Stimulated activated naive CD4-positive, alpha-beta T cell treated with Interleukin-2 at 50 U/mL for 16 hours (primary cell): ENCODE measurements at regions not wholly inside any gene's neighbourhood (a gene's known extent, or its start where the extent isn't known, plus 50 kb on each side); places are given as distances from the start of the nearest gene placed in this dataset.
"Not testable (repeated sequence)": the region's sequence is repeated elsewhere in the genome, so short reads cannot be mapped to it uniquely, and the experiment has no call there.

Experiments used
- DNase-seq: peaks from one replicate; lab custom pipeline; 2025; lab: John Stamatoyannopoulos, UW

- no peak for DNase-seq
Measured at GRCh38 chrX:4091046-4091760, 377.8 kb upstream of the PRKX start.

- no peak for DNase-seq
Measured at GRCh38 chrX:4059893-4060292, 346.4 kb upstream of the PRKX start.

DNA sequence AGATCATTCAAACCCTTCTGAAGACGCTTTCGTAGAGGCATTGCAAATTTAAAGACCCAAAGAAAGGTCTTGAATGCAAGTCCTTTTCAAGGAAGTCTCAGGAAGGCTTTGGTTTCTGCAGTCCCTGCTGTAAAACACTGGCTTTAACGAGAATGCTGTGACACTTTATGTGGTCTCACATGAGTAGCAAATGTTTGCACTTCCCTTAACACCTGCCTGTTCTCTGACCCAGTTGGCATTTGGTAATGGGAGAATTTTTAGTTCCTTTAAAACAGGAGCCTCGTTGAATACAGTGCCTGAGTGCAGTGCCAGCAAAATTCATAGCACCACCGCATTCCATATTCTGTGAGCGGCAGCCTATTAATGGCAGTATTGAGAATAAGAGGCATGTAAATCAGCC is 330.5 kb upstream of the PRKX start:
- DNase-seq = no peak

DNA sequence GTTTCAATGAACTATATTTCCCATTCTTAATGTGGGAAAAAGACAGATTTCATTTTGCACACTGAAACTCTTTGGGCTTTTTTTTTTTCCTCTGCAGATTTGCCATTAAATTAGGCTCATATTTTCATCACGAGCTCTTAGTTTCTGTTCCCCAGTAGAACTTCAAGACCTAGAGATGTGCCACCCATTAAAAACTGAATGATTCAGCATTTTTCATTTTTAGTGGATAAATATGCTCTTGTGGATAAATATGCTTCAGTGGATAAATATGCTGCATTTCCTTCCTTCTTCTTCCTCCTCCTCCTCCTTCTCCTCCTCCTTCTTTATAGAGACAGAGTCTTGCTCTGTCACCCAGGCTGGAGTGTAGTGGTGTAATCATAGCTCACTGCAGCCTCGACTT is 322.4 kb upstream of the PRKX start:
- no peak for DNase-seq

DNA sequence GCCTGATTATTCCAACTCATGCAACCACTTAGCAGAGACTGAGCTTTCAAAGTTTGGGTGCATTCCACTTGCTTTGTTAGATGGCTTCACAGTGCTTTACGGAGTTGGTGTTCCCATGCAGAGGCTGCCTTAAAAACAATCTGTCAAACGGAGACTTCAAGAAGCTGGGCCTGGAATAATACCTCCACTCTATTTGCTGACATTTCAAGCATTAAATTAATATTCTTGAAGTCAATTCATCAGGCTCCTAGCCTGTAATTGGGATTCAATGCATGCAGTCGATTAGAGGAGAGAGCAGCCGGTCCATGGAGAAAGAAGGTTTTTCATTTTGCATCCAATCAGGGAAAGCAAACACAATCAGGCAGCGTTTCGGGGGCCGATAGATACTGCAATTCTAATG is 314.7 kb upstream of the PRKX start:
- no peak for DNase-seq

DNA sequence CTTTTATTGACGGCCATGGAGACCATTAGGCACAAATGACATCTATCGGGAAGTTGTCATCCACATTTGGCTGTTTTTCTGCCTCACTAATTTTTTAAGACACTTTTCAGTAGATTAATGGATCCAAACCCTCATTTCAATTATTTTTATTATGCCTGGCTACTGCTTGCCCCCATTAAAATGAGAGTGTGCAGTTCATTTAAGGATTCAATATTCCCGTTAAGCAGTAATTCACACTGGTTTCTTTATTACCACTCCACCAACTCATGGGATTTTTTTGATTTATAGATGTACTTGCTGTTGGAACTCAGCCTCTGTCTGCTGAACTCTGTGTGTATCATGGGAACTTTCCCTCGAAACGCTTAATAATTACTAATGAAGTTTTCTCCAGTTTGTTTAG is 291.8 kb upstream of the PRKX start:
- no peak for DNase-seq

DNA sequence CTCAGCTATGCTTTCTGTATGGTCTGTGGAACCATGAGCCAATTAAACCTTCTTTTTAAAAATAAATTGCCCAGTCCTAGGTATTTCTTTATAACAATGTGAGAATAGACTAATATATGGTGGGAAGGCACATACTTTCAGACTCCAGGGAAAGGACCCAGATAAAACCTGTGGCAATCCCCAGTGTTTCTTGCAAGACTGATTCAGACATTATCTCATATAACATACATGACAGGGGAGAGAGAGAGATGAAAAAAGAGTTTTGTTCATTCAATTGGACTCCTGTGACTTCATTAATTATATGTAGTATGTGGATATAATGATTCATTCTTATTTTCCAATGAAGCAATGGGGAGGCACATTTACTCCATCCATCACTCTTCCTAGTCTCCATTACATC is 291.4 kb upstream of the PRKX start:
- no peak for DNase-seq

DNA sequence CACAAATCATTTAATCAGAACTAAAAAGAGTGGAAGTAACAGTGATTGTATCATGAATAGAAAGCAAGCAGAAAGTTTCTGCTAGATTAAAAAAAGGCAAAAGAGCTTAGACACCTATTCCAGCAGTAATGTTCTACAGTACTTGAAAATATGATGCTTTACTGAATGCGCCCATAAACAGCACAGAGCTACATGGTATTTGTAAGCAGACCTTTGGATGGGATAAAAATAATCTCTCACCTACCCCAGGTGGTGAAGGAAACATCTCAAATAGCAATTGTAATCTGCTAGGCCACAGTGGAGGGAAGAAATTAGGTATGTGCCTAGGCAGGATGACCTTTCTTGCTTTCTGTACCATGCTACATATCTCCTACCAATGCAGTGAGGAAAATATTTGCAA is 280.9 kb upstream of the PRKX start:
- no peak for DNase-seq

DNA sequence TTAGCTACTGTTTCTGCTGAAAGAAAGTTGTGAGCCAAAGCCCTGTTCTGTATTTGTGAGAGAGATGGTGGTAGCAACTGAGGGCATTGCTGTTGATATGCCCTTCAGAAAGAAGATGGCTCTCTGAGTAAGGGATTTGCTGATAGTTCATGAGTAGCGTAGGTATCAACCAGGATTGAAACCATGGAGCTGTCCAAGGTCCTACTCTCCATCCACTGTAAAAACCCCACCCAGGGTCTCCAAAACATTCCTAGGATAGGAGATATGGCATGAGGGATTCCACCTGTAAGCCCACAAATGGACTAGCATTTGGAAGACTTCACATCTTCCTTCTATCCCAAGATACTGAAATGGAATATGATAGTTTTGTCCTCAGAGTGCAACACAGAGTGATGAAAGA is 277.1 kb upstream of the PRKX start:
- no peak for DNase-seq

DNA sequence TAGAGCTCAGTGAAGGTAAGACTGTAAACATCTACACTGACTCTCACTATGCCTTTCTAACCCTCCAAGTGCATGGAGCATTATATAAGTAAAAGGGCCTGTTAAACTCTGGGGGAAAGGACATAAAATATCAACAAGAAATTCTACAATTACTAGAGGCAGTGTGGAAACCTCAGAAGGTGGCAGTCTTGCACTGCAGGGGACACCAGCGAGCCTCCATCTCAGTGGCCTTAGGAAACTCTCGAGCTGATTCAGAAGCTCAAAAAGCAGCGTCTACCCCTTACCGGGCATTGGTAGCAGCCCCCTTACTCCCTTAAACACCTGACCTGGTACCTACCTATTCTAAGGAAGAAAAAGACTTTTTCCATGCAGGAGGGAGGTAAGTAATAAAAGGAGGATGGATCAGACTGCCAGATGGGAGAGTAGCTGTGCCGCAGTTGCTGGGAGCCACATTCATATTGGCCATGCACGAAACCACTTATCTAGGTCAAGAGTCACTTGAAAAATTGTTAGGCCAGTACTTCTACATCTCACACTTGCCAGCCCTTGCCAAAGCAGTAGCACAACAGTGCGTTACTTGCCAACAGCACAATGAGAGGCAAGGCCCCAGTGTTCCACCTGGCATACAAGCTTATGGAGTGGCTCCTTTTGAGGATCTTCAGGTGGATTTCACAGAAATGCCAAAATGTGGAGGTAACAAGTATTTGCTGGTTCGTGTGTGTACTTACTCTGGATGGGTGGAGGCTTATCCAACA is 258.8 kb upstream of the PRKX start:
- DNase-seq = not testable (repeated sequence)

- no peak for DNase-seq
Measured at GRCh38 chrX:3968749-3969148, 255.3 kb upstream of the PRKX start.

GRCh38 chrX:3963980-3964379 is 250.5 kb upstream of the PRKX start:
- no peak for DNase-seq

GRCh38 chrX:3962511-3963311 is 249.3 kb upstream of the PRKX start:
- no peak for DNase-seq

- no peak for DNase-seq
Measured at GRCh38 chrX:3960952-3961351, 247.5 kb upstream of the PRKX start.

DNA sequence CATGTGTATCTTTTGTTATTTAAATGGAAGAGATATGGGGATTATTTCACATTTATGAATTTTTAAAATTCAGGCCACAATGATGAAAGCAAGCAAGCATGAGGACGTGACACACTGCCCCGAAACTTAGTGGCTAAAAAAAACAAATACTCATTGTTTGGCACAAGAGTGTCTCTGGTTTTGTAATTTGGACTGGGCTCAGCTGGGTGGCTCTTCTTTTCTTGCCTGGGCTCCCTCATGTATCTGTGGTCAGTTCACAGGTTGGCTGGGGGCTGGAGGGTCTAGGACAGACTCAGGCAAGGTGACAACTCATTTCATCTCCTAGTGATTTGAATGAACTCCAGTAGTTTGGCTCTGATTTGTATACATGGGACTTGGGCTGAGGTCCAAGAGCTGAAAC is 238.4 kb upstream of the PRKX start:
- no peak for DNase-seq

DNA sequence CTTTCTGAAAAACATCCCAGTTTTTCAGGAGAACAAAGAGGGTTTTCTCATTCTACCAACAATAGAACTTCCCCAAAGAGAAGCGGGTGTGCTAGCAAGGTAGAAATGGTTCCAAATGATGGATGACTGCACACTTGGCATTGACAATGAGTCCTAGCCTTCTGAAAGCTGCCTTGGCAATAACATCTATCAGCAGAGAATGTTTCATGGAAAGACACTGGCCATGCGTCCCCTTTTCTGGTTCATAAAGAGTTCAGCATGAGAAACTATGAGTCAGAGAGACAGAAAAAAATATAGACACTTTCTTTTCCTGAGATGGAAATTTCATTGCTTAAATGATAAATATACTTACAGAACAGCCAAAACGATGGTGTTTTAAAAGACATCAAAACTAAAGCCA is 236.9 kb upstream of the PRKX start:
- no peak for DNase-seq

GRCh38 chrX:3943965-3944364 is 230.5 kb upstream of the PRKX start:
- no peak for DNase-seq

DNA sequence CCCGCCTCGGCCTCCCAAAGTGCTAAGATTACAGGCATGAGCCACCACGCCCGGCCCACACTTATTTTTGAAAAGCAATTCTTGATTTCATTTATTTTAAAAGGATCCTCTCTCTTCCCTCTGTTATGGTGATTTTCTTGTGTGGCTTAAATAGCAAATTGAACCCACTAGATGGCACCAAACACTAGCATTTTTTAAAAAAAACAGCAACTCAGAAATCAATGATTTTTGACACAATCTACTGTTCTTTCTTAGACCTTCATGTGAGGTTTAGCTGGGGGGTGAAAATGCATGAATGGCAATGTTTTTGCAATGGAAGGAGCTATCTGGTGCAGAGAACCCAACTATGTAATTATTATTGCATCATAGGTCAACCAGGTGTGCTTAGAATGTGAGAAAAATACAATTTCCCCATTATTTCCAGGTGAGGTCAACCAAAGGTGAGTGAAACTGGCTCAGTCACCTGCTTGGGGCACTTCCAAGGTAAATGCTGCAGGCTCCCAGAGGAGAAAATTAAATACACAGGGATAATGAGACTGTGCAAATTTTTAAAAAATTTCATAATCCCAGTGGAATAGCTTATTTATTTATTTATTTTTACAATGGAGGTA is 226.7 kb upstream of the PRKX start:
- DNase-seq = no peak

- no peak for DNase-seq
Measured at GRCh38 chrX:3938587-3938986, 225.1 kb upstream of the PRKX start.

- not testable (repeated sequence) for DNase-seq
Measured at GRCh38 chrX:3935196-3935595, 221.7 kb upstream of the PRKX start.

DNA sequence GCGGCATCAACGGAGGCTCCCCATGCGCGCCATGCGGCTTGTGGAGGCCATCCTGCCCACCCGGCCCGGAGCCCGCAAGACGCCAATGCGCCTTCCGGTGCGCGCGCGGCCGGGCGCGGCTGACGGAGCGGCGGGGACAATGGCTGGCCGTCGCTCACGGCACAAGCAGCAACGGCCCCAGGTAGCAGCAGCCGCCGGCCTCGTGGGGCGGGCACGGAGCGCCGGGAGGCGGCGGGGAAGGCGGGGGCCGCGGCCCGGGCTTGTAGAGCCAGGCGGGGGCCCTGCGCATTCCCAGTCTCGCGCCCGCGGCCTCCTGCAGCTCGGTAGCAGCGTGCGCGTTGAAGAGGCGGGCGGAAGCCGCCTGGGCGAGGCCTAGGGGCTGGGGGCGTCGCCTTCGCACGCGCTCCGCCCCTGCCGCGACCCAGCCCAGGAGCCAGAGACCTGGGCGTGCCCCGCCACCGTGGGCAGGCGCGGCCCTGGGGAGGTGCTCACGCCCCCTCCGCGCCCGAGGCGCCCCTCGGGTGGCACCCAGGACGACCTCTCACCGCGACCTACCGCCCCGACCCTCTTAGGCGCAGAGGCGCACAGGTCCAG is 207.1 kb upstream of the PRKX start:
- DNase-seq = not testable (repeated sequence)
